Kidney (tissue), 13 donors: ENCODE measurements at regions not wholly inside any gene's neighbourhood (a gene's known extent, or its start where the extent isn't known, plus 50 kb on each side); places are given as distances from the start of the nearest gene placed in this dataset.

Experiments
- DNase-seq, 5 donors: peaks; one replicate each; pipeline ENCODE4 v3.0.0-alpha.2; 2013 to 2020
- FAIRE-seq: peaks from 2 replicates; lab custom pipeline; 2012; peaks lifted over from hg19 to GRCh38; lab: Jason Lieb, UNC
- H3K27ac ChIP-seq, 2 donors: one replicate each; pipeline ENCODE4 v1.7.0; 2013; ENCODE audit warnings: low read depth in 2 of 2, low read length in 2 of 2, inconsistent platforms in 1 of 2
- H3K27me3 ChIP-seq: one replicate; pipeline ENCODE4 v1.7.1; 2013; ENCODE audit warnings: low read length, inconsistent platforms; ENCODE audit not compliant: control insufficient read depth, insufficient read depth
- H3K36me3 ChIP-seq, 3 donors: one replicate each; pipeline versions ENCODE4 v1.7.0 to v1.7.1; 2013; ENCODE audit warnings: low read length in 3 of 3, control low read depth in 1 of 3, inconsistent platforms in 1 of 3; ENCODE audit not compliant: insufficient read depth in 3 of 3, control insufficient read depth in 2 of 3
- H3K4me1 ChIP-seq, 3 donors: one replicate each; pipeline versions ENCODE4 v1.7.0 to v1.7.1; 2013; ENCODE audit warnings: low read length in 3 of 3, inconsistent platforms in 1 of 3, low read depth in 1 of 3; ENCODE audit not compliant: control insufficient read depth in 2 of 3, insufficient read depth in 2 of 3
- H3K4me3 ChIP-seq, 3 donors: one replicate each; pipeline versions ENCODE4 v1.7.0 to v1.8.1; 2013; ENCODE audit warnings: low read length in 3 of 3, control low read depth in 1 of 3, inconsistent platforms in 1 of 3
- H3K9ac ChIP-seq, 3 donors: one replicate each; pipeline versions ENCODE4 v1.7.0 to v1.7.1; 2013; ENCODE audit warnings: low read length in 3 of 3, control low read depth in 1 of 3, inconsistent platforms in 1 of 3
- H3K9me3 ChIP-seq, 3 donors: one replicate each; pipeline versions ENCODE4 v1.7.0 to v1.7.1; 2013; ENCODE audit warnings: low read length in 3 of 3, control low read depth in 1 of 3, inconsistent platforms in 1 of 3; ENCODE audit not compliant: control insufficient read depth in 2 of 3, insufficient read depth in 1 of 3
- intact Hi-C: fragments of 100-400 bp; cut with DNase I; formaldehyde crosslinking; loops from one replicate; pipeline ENCODE4 v1.11.1; 2022
- TF ChIP-seq, protein P1 (sequence below): IDR thresholded peaks from 3 replicates; pipeline ENCODE4 v1.5.1; 2012; ENCODE audit warnings: mild to moderate bottlenecking, moderate library complexity, borderline replicate concordance; ENCODE audit not compliant: insufficient read depth; ENCODE audit errors: extremely low read depth
- donor health status: control.
- donor health status: control.
- donor health status: control.
- donor health status: control.
- donor health status: control.
- donor health status: DM: yes; HTN: yes; CAD: no.
- donor health status: Normal renal cell carcinoma (clear cell type).

DNA sequence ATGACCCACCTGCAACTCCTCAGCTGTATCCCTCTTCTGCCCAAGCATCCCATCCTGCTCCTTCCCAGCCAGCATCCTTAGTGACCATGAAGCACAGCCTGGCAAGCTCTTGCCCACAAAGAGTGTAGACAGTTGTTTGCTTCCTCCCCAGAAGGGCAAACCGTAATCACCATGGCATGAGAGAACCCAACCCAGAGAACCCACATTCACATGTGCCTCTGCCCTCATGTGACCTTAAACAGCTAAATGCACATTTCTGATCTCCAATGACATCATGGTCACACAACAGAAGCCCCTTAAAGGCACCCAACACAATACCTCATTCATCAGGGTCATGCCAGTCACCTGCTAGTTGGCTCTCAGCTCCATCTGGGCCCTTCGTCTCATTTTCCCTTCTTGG, 162.8 kb upstream of the CDYL start:
- Histone ChIP-seq H3K27ac (no peak overlapping the region), H3K4me1 (peaks cover 0 to 6% (median 3%) of the 10 kb centered on the region in 3 donors), H3K27me3 (no peaks in the 10 kb centered on the region), H3K4me3 (no peak overlapping the region), H3K36me3 (no peaks in the 10 kb centered on the region), H3K9me3 (no peaks in the 10 kb centered on the region), H3K9ac (no peak overlapping the region)
- FAIRE-seq (no peak), DNase-seq (no peak)
- intact Hi-C loops = no loop called here
- TF ChIP-seq, protein P1, sequence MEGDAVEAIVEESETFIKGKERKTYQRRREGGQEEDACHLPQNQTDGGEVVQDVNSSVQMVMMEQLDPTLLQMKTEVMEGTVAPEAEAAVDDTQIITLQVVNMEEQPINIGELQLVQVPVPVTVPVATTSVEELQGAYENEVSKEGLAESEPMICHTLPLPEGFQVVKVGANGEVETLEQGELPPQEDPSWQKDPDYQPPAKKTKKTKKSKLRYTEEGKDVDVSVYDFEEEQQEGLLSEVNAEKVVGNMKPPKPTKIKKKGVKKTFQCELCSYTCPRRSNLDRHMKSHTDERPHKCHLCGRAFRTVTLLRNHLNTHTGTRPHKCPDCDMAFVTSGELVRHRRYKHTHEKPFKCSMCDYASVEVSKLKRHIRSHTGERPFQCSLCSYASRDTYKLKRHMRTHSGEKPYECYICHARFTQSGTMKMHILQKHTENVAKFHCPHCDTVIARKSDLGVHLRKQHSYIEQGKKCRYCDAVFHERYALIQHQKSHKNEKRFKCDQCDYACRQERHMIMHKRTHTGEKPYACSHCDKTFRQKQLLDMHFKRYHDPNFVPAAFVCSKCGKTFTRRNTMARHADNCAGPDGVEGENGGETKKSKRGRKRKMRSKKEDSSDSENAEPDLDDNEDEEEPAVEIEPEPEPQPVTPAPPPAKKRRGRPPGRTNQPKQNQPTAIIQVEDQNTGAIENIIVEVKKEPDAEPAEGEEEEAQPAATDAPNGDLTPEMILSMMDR = no peak

DNA sequence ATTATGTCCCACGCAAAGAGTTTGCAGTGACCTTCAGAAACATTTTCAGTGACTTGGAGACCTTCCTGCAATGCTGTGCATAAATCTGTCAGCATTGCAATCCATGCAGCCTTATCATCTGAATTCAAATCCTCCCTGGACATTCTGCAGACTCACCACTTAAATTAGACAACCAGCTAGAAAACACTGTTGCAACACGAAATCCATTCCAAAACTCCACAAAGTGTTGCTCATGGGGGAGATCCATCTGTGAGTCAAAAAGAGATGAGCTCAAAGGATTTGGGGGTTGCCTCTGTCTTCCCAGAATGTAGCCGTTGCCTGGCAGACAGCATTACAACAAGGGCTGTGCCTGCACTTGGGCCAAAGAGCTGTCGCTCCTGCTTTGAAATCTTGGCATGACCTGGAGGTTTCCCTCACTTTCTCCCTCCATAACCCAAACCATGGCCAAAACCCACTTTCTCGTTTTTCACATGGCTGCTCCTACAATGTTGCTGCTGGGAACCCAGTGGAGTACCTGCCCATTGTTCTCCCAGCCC, 163.5 kb upstream of the CDYL start:
- no peak for DNase-seq
- TF ChIP-seq, protein P1 = no peak
- H3K4me1 ChIP-seq = peaks cover 0 to 6% (median 3%) of the 10 kb centered on the region in 3 donors
- H3K9me3 ChIP-seq = no peaks in the 10 kb centered on the region
- H3K27me3 ChIP-seq = no peaks in the 10 kb centered on the region
- no peak for FAIRE-seq
- no peak overlapping the region for H3K4me3 ChIP-seq
- H3K27ac ChIP-seq = no peak overlapping the region
- no peaks in the 10 kb centered on the region for H3K36me3 ChIP-seq
- intact Hi-C loops = no loop called here
- no peak overlapping the region for H3K9ac ChIP-seq

DNA sequence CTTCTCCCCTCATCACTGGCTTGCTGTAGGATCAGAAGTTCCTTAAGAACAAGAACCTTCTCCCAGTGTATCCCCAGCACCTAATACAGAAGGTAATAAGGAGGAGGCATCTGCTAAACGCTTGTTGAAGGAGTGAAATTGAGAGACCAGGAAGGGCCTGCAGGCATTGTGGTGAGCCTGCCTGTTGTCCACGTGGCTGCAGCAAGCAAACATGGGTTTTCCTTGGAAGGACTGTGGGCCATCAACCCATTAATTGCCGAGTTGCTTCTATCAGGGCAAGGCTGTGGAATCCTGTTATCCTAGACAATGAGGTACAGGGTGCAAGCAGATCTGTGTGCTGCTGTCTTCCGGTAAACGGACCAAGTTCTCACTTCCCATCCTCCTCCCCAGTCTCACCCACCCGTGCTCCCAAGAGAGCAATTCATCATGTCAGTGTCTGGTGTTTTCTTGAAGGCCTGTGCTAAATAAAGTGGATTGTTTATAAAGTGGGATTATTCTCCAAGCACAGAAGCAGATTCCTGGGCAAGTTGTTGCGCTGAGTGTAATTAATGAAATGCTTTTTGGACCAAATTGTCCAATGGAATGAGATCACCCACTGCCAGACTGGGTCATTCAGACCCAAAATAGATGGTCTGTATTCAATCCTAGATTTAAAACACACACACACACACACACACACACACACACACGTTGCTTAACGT, 164.6 kb upstream of the CDYL start:
- no peak for FAIRE-seq

More for the DNA sequence above, 164.6 kb upstream of the CDYL start:
- H3K27ac ChIP-seq = no peak overlapping the region
- H3K4me1 ChIP-seq = peaks cover 0 to 10% (median 9%) of the 10 kb centered on the region in 3 donors
- no peak overlapping the region for H3K4me3 ChIP-seq
- DNase-seq = peak in 1 of 5 donors; percentile 13
- H3K27me3 ChIP-seq = no peaks in the 10 kb centered on the region
- no peaks in the 10 kb centered on the region for H3K36me3 ChIP-seq
- no peak overlapping the region for H3K9ac ChIP-seq
- intact Hi-C loops = no loop called here
- TF ChIP-seq, protein P1 = no peak
- H3K9me3 ChIP-seq = no peaks in the 10 kb centered on the region
